ENCODE measurements at regions not wholly inside any gene's neighbourhood (a gene's known extent, or its start where the extent isn't known, plus 50 kb on each side); places are given as distances from the start of the nearest gene placed in this dataset.

DNA sequence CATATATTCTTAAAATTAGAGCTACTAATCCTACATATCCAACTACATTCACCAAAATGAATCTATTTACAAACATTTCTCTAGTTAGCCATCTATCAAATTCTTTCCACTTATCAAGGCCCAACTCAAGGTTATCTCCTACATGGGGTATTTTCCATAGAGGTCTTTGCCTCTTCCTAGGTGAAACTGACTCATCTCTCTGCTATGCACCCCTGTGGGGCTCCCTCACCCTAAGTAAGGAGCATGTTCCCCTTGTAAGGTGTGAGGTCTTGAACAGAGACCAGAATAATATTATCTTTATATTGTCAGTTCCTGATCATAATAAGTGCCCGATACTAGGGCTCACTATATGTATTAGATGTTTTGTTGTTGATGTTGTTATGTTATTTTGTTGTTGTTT, 74.6 kb upstream of the TSC22D2 start:
- no peak for TF ChIP-seq CTCF (IDR thresholded peaks at IDR 0.05)
- no peak for TF ChIP-seq POLR2A (IDR thresholded peaks at IDR 0.05; ENCODE audit: low read depth)
- no peak for TF ChIP-seq EP300 (IDR thresholded peaks at IDR 0.05)
